K562 (cell line): ENCODE measurements at regions not wholly inside any gene's neighbourhood (a gene's known extent, or its start where the extent isn't known, plus 50 kb on each side); places are given as distances from the start of the nearest gene placed in this dataset.

ENCODE experiments used
- ATAC-seq: fragments of 200-7000 bp; cut with Tn5 transposase; 3 replicates; pipeline ENCODE4 v1.9.1; 2020; ENCODE audit warnings: moderate library complexity
- BruUV-seq: library from RNA; stranded (reverse); fragments of 400-500 nt; replicated peaks from 2 replicates; lab custom pipeline; 2021; lab: Mats Ljungman, UMichigan
- CTCF ChIA-PET: fragments of 300-600 bp; formaldehyde crosslinking; extraction: SDS; loops from one replicate; lab custom pipeline; 2021; ENCODE audit warnings: low intra/inter-chr PET ratio; lab: Yijun Ruan, JAX
- POLR2A ChIA-PET: fragments of 300-600, 350-650 bp; sonication (Branson Sonifier 250); formaldehyde crosslinking; extraction: SDS; loops from one replicate; lab custom pipeline; 2021; ENCODE audit warnings: antibody characterized with exemption, inconsistent platforms; lab: Yijun Ruan, JAX
- DNase-seq, 4 experiments: peaks; one replicate each; pipeline versions ENCODE4 v3.0.0 to v3.0.0-alpha.2; 2011 to 2018; ENCODE audit warnings: low spot score in 3 of 4, mixed read lengths in 3 of 4; ENCODE audit errors: extremely low read depth in 1 of 4
- FAIRE-seq: peaks from 2 replicates; lab custom pipeline; 2011; peaks lifted over from hg19 to GRCh38; lab: Jason Lieb, UNC
- H2AFZ ChIP-seq: 2 replicates; pipeline ENCODE4 v1.6.0; 2011; ENCODE audit warnings: low read depth, low read length, control low read depth, inconsistent platforms
- H3K27ac ChIP-seq: fragments of 200-600 bp; 3 replicates; pipeline ENCODE4 v1.8.0; 2011; ENCODE audit warnings: low read depth, mild to moderate bottlenecking, control low read depth, inconsistent platforms, low read length, moderate library complexity, mixed read lengths; ENCODE audit errors: extremely low read depth
- H3K27me3 ChIP-seq, 2 experiments: fragments of 300-600 bp in 1 of 2; 2 replicates in 1 of 2; 3 replicates in 1 of 2; pipeline versions ENCODE4 v1.6.0 to v1.8.0; 2011; ENCODE audit warnings: inconsistent platforms in 2 of 2, low read length in 2 of 2, mild to moderate bottlenecking in 1 of 2, mixed read lengths in 1 of 2, moderate library complexity in 1 of 2; ENCODE audit not compliant: control insufficient read depth in 2 of 2, insufficient read depth in 2 of 2
- H3K36me3 ChIP-seq: fragments of 300-600 bp; 3 replicates; pipeline ENCODE4 v1.8.0; 2011; ENCODE audit warnings: mild to moderate bottlenecking, low read length, inconsistent platforms; ENCODE audit not compliant: control insufficient read depth, insufficient read depth
- H3K4me1 ChIP-seq, 2 experiments: fragments of 200-600 bp in 1 of 2; replicated peaks in 1 of 2; 2 replicates in 1 of 2; 3 replicates in 1 of 2; pipeline versions ENCODE4 v1.5.1 to v1.8.0; 2011; ENCODE audit warnings: inconsistent platforms in 2 of 2, low read length in 2 of 2, mild to moderate bottlenecking in 1 of 2, mixed read lengths in 1 of 2, moderate library complexity in 1 of 2; ENCODE audit not compliant: control insufficient read depth in 2 of 2, insufficient read depth in 2 of 2
- H3K4me2 ChIP-seq: 2 replicates; pipeline ENCODE4 v1.6.1; 2011; ENCODE audit warnings: low read length, control low read depth, inconsistent platforms, mixed read lengths; ENCODE audit not compliant: insufficient read depth
- H3K4me3 ChIP-seq: fragments of 200-600 bp; sonication (generic), shearing (Covaris generic); 2 replicates; pipeline ENCODE4 v1.5.1; 2016; ENCODE audit warnings: control low read depth, inconsistent platforms
- H3K79me2 ChIP-seq: fragments of 200-600 bp; 3 replicates; pipeline ENCODE4 v1.8.0; 2011; ENCODE audit warnings: low read length, inconsistent platforms; ENCODE audit not compliant: control insufficient read depth, insufficient read depth
- H3K9ac ChIP-seq, 2 experiments: 2 replicates each; pipeline versions ENCODE4 v1.6.0 to v1.6.1; 2011; ENCODE audit warnings: low read depth in 2 of 2, low read length in 2 of 2, control low read depth in 1 of 2, inconsistent platforms in 1 of 2, mild to moderate bottlenecking in 1 of 2, mixed read lengths in 1 of 2; ENCODE audit not compliant: insufficient read depth in 1 of 2
- H3K9me1 ChIP-seq: one replicate; pipeline ENCODE4 v1.6.0; 2011; ENCODE audit warnings: inconsistent platforms, mild to moderate bottlenecking, low read length, moderate library complexity; ENCODE audit not compliant: control insufficient read depth, insufficient read depth
- H3K9me3 ChIP-seq: replicated peaks from 2 replicates; pipeline ENCODE4 v1.5.1; 2011; ENCODE audit warnings: low read depth, low read length, inconsistent platforms; ENCODE audit not compliant: control insufficient read depth, insufficient read depth
- H4K20me1 ChIP-seq: replicated peaks from 2 replicates; pipeline ENCODE4 v1.6.1; 2011; ENCODE audit warnings: low read length, inconsistent platforms, mixed read lengths; ENCODE audit not compliant: control insufficient read depth, insufficient read depth
- BACH1 ChIP-seq: fragments of 200-800 bp; sonication (Bioruptor generic); IDR thresholded peaks from 2 replicates; pipeline ENCODE4 v1.6.1; 2016; ENCODE audit warnings: missing genetic modification characterization, missing compliant biosample characterization
- RBM15 ChIP-seq: fragments of 200-400 bp; formaldehyde crosslinking; IDR thresholded peaks from 2 replicates; pipeline ENCODE4 v1.6.1; 2018; ENCODE audit warnings: mild to moderate bottlenecking, low read length, moderate library complexity; ENCODE audit not compliant: insufficient read depth
- TAF15 ChIP-seq: fragments of 200-400 bp; formaldehyde crosslinking; IDR thresholded peaks from 2 replicates; pipeline ENCODE4 v1.6.1; 2017; ENCODE audit warnings: mild to moderate bottlenecking, low read depth, low read length, moderate library complexity
- ZFPM2 ChIP-seq: fragments of 250-450 bp; sonication (Bioruptor Pico); IDR thresholded peaks from 2 replicates; pipeline ENCODE4 v1.5.1; 2022; ENCODE audit warnings: mild to moderate bottlenecking
- ZNF140 ChIP-seq: fragments of 250-450 bp; sonication (Bioruptor Pico); IDR thresholded peaks from 2 replicates; pipeline ENCODE4 v1.8.0; 2021; ENCODE audit warnings: moderate library complexity, mild to moderate bottlenecking, inconsistent platforms
- ZNF324 ChIP-seq: fragments of 250-450 bp; sonication (Bioruptor Pico); IDR thresholded peaks from 2 replicates; pipeline ENCODE4 v1.4.0; 2020; ENCODE audit warnings: mild to moderate bottlenecking
- ZNF41 ChIP-seq: fragments of 250-450 bp; sonication (Bioruptor Pico); conservative IDR thresholded peaks from 2 replicates; pipeline ENCODE4 v1.4.0; 2020; ENCODE audit warnings: mild to moderate bottlenecking
- ZNF431 ChIP-seq: sonication (generic); formaldehyde crosslinking; IDR thresholded peaks from 2 replicates; pipeline ENCODE4 v1.8.0; 2022; ENCODE audit warnings: mild to moderate bottlenecking, missing genetic modification reagents
- WGBS: fragments of 100-300 bp; shearing (Covaris generic); methylation state at CpG from one replicate; pipeline ENCODE4 v1.1.6; 2016; ENCODE audit warnings: low coverage, mixed read lengths; ENCODE audit not compliant: insufficient coverage; ENCODE audit errors: missing lambda C conversion rate; 5-methylcytosine and 5-hydroxymethylcytosine counted together
- in situ Hi-C: fragments of 300-500 bp; cut with MboI; formaldehyde crosslinking; loops from 4 replicates; pipeline ENCODE4 v1.15.0; 2018; ENCODE audit warnings: inconsistent platforms, mixed read lengths
- intact Hi-C: fragments of 100-400 bp; cut with micrococcal nuclease; formaldehyde crosslinking; loops from 2 replicates; pipeline ENCODE4 v1.14.2; 2022
- TF ChIP-seq, protein P1 (sequence below): IDR thresholded peaks from 3 replicates; pipeline ENCODE4 v1.6.1; 2011; ENCODE audit warnings: borderline replicate concordance, mild to moderate bottlenecking; ENCODE audit not compliant: insufficient read length, insufficient read depth

DNA sequence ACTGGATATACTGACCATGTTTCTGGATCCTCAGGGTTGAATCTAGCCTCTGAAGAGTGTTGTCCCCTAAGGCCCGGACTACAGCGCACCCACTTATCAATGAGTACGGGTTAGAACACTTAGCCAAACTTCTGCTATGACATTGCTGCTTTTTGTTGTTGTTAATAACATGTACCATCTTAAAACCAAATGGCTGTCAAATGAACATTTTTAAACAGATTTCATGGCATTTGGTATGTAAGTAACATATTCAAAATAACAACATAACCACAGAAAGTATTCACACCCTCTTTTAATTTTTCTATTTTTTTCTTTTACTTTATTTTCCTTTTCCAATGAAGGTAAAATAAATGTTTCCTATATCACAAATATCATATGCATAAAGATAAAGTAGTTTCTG is 1292.5 kb upstream of the TENM4 start (continued):
- TF ChIP-seq, protein P1, sequence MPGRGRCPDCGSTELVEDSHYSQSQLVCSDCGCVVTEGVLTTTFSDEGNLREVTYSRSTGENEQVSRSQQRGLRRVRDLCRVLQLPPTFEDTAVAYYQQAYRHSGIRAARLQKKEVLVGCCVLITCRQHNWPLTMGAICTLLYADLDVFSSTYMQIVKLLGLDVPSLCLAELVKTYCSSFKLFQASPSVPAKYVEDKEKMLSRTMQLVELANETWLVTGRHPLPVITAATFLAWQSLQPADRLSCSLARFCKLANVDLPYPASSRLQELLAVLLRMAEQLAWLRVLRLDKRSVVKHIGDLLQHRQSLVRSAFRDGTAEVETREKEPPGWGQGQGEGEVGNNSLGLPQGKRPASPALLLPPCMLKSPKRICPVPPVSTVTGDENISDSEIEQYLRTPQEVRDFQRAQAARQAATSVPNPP = no peak
- TF ChIP-seq ZFPM2 (CRISPR knock-in tag) = no peak
- TF ChIP-seq, all 486 proteins: peak for 0

GRCh38 chr11:80727315-80727714 is 1286.5 kb upstream of the TENM4 start:
- intact Hi-C loops = no loop called here
- FAIRE-seq (no peak), ATAC-seq (no peak), DNase-seq (no peak)
- Histone ChIP-seq H3K27ac (no peak overlapping the region), H2AFZ (no peak overlapping the region), H3K4me2 (no peak overlapping the region), H3K9me3 (no peaks in the 10 kb centered on the region), H3K4me1 (no peaks in the 10 kb centered on the region), H3K79me2 (no peaks in the 10 kb centered on the region), H4K20me1 (no peaks in the 10 kb centered on the region), H3K9ac (no peak overlapping the region), H3K9me1 (no peaks in the 10 kb centered on the region), H3K27me3 (no peaks in the 10 kb centered on the region), H3K36me3 (no peaks in the 10 kb centered on the region), H3K4me3 (no peak overlapping the region)
- in situ Hi-C loops = no loop called here
- TF ChIP-seq, protein P1 = no peak
- no peak for TF ChIP-seq ZNF41
- no peak for TF ChIP-seq RBM15
- TF ChIP-seq ZNF431 (CRISPR knock-in tag) = no peak
- TF ChIP-seq BACH1 (tag) = no peak
- TF ChIP-seq ZNF140 = no peak
- no peak for TF ChIP-seq TAF15
- TF ChIP-seq ZNF324 = no peak
- WGBS = 4% methylated on average over 3 of the region's 3 CpGs
- ChIA-PET POLR2A (no interaction called here), CTCF (no interaction called here)
- no TSS peak for BruUV-seq
